GM21423 (cell line): ENCODE measurements at regions not wholly inside any gene's neighbourhood (a gene's known extent, or its start where the extent isn't known, plus 50 kb on each side); places are given as distances from the start of the nearest gene placed in this dataset.
"Not testable (repeated sequence)": the region's sequence is repeated elsewhere in the genome, so short reads cannot be mapped to it uniquely, and the experiment has no call there.

ENCODE experiments used
- ATAC-seq: cut with Tn5 transposase; IDR thresholded peaks from one replicate; pipeline ENCODE4 v1.9.1; 2021; ENCODE audit warnings: mild to moderate bottlenecking, moderate library complexity; ENCODE audit not compliant: unreplicated experiment

- no peak for ATAC-seq
These were observed 101.3 kb downstream of the TMX1 start for GRCh38 chr14:51341338-51341737.

- ATAC-seq: no peak
These were observed 102.2 kb downstream of the TMX1 start for GRCh38 chr14:51342226-51342625.

GRCh38 chr14:51351997-51352396 lies 112.0 kb downstream of the TMX1 start:
- ATAC-seq: no peak

GRCh38 chr14:51353901-51354300 lies 113.9 kb downstream of the TMX1 start:
- no peak for ATAC-seq

- ATAC-seq: no peak
These were observed 114.8 kb downstream of the TMX1 start for GRCh38 chr14:51354846-51355245.

GRCh38 chr14:51356381-51356780 lies 116.3 kb downstream of the TMX1 start:
- ATAC-seq: no peak

GRCh38 chr14:51357250-51357649 lies 117.2 kb downstream of the TMX1 start:
- no peak for ATAC-seq

- ATAC-seq: no peak
These were observed 120.5 kb downstream of the TMX1 start for GRCh38 chr14:51360592-51360991.

GRCh38 chr14:51365241-51365965 lies 125.4 kb downstream of the TMX1 start:
- ATAC-seq: no peak

- not testable (repeated sequence) for ATAC-seq
These were observed 126.4 kb downstream of the TMX1 start for GRCh38 chr14:51366460-51366859.

GRCh38 chr14:51366866-51367599 lies 127.0 kb downstream of the TMX1 start:
- ATAC-seq: not testable (repeated sequence)

- ATAC-seq: no peak
These were observed 127.5 kb downstream of the TMX1 start for GRCh38 chr14:51367600-51367931.

GRCh38 chr14:51368721-51369163 lies 128.7 kb downstream of the TMX1 start:
- ATAC-seq: no peak

GRCh38 chr14:51369814-51370213 lies 129.8 kb downstream of the TMX1 start:
- ATAC-seq: no peak

GRCh38 chr14:51370758-51371386 lies 130.8 kb downstream of the TMX1 start:
- no peak for ATAC-seq

- ATAC-seq: not testable (repeated sequence)
These were observed 137.1 kb downstream of the TMX1 start for GRCh38 chr14:51377186-51377585.

- no peak for ATAC-seq
These were observed 142.5 kb downstream of the TMX1 start for GRCh38 chr14:51382506-51382905.

- ATAC-seq: no peak
These were observed 146.4 kb downstream of the TMX1 start for GRCh38 chr14:51386411-51386810.

GRCh38 chr14:51386983-51387735 lies 147.1 kb downstream of the TMX1 start:
- no peak for ATAC-seq

GRCh38 chr14:51392416-51392815 lies 152.4 kb downstream of the TMX1 start:
- ATAC-seq: no peak

- ATAC-seq: no peak
These were observed 154.3 kb downstream of the TMX1 start for GRCh38 chr14:51394384-51394783.
